OCI-LY3 (cell line): ENCODE measurements at regions not wholly inside any gene's neighbourhood (a gene's known extent, or its start where the extent isn't known, plus 50 kb on each side); places are given as distances from the start of the nearest gene placed in this dataset.

Experiments
- H2AFZ ChIP-seq: fragments of 200-600, 300-600 bp; shearing (Covaris generic); 2 replicates; pipeline ENCODE4 v1.6.0; 2014; ENCODE audit warnings: antibody characterized with exemption, low read depth, low read length
- H3K27ac ChIP-seq: fragments of 200-600, 300-600 bp; sonication (generic); 2 replicates; pipeline ENCODE4 v1.5.1; 2014; ENCODE audit warnings: mild to moderate bottlenecking, low read length, moderate library complexity, mixed read lengths
- H3K27me3 ChIP-seq: fragments of 200-600, 300-600 bp; sonication (generic); 2 replicates; pipeline ENCODE4 v1.6.1; 2014; ENCODE audit warnings: low read depth, low read length, mixed read lengths
- H3K36me3 ChIP-seq: fragments of 200-600, 300-600 bp; sonication (generic); replicated peaks from 2 replicates; pipeline ENCODE3; 2014; ENCODE audit warnings: low read depth, low read length, mixed read lengths
- H3K4me1 ChIP-seq: fragments of 300-600, 200-600 bp; sonication (generic); 2 replicates; pipeline ENCODE4 v1.6.1; 2014; ENCODE audit warnings: low read length, mixed read lengths
- H3K4me2 ChIP-seq: fragments of 200-600, 300-600 bp; sonication (generic); 2 replicates; pipeline ENCODE4 v1.6.1; 2014; ENCODE audit warnings: low read length, mixed read lengths
- H3K4me3 ChIP-seq: fragments of 300-600, 200-600 bp; sonication (generic); 2 replicates; pipeline ENCODE4 v1.5.1; 2014; ENCODE audit warnings: antibody characterized with exemption, mild to moderate bottlenecking, low read length, moderate library complexity
- H3K79me2 ChIP-seq: fragments of 300-600, 200-600 bp; shearing (Covaris generic); 2 replicates; pipeline ENCODE4 v1.6.1; 2014; ENCODE audit warnings: mild to moderate bottlenecking, low read length, mixed read lengths
- H3K9ac ChIP-seq: fragments of 300-600, 200-600 bp; shearing (Covaris generic); 2 replicates; pipeline ENCODE4 v1.6.0; 2014; ENCODE audit warnings: mild to moderate bottlenecking, low read length, moderate library complexity
- H3K9me3 ChIP-seq: fragments of 200-600, 300-600 bp; shearing (Covaris generic); 2 replicates; pipeline ENCODE4 v1.6.1; 2014; ENCODE audit warnings: low read length, mixed read lengths; ENCODE audit not compliant: insufficient read depth
- H4K20me1 ChIP-seq: fragments of 200-600, 300-600 bp; sonication (generic); 2 replicates; pipeline ENCODE4 v1.6.1; 2016; ENCODE audit warnings: low read length, mixed read lengths; ENCODE audit not compliant: insufficient read depth
- CTCF ChIP-seq: fragments of 200-600, 300-600 bp; sonication (generic); IDR thresholded peaks from 2 replicates; pipeline ENCODE4 v1.5.1; 2014; ENCODE audit warnings: antibody characterized with exemption, low read length, low read depth
- EZH2phosphoT487 ChIP-seq: fragments of 200-600 bp; shearing (Covaris generic); IDR thresholded peaks from 2 replicates; pipeline ENCODE4 v1.6.1; 2018; ENCODE audit warnings: antibody characterized with exemption, mixed run types, low read depth

DNA sequence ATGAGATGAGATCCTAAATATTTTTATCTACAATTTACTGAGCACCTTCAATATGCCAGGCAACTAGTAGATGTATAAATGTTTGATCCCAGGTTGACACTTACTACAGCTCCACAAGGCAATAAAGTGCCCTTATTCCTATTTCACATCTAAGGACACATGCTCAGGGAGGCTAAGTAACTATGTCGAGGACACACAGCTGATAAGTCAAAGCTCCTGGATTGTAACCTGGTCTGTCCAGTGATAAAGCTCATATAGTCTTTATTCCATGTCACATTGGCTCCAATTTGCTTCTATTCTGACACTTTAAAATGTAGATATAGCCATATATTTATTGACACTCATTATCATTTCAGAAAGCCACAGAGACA is 93.8 kb upstream of the BMAL1 start:
- H2AFZ ChIP-seq, result no peak overlapping the region
- TF ChIP-seq EZH2phosphoT487, result no peak
- TF ChIP-seq CTCF, result no peak
- no peak overlapping the region for H3K27ac ChIP-seq
- no peak overlapping the region for H3K4me2 ChIP-seq
- no peak overlapping the region for H3K9ac ChIP-seq
- H3K9me3 ChIP-seq, result peaks cover 7% of the 10 kb centered on the region
- H3K79me2 ChIP-seq, result no peaks in the 10 kb centered on the region
- peaks cover 29% of the 10 kb centered on the region for H3K4me1 ChIP-seq
- no peaks in the 10 kb centered on the region for H4K20me1 ChIP-seq
- no peak overlapping the region for H3K4me3 ChIP-seq
- no peaks in the 10 kb centered on the region for H3K27me3 ChIP-seq
- peaks cover 3% of the 10 kb centered on the region for H3K36me3 ChIP-seq

GRCh38 chr11:13184295-13184794 is 93.2 kb upstream of the BMAL1 start:
- Histone ChIP-seq H3K27me3 (no peaks in the 10 kb centered on the region), H3K4me2 (no peak overlapping the region), H3K36me3 (peaks cover 3% of the 10 kb centered on the region), H4K20me1 (no peaks in the 10 kb centered on the region), H3K4me1 (peaks cover 30% of the 10 kb centered on the region), H3K9ac (no peak overlapping the region), H3K79me2 (no peaks in the 10 kb centered on the region), H3K27ac (no peak overlapping the region), H3K9me3 (peaks cover 7% of the 10 kb centered on the region), H2AFZ (no peak overlapping the region), H3K4me3 (no peak overlapping the region)
- TF ChIP-seq EZH2phosphoT487, result no peak
- no peak for TF ChIP-seq CTCF

- no peak overlapping the region for H2AFZ ChIP-seq
- no peak for TF ChIP-seq EZH2phosphoT487
- TF ChIP-seq CTCF, result no peak
Measured at GRCh38 chr11:13188179-13188578, 89.4 kb upstream of the BMAL1 start.

DNA sequence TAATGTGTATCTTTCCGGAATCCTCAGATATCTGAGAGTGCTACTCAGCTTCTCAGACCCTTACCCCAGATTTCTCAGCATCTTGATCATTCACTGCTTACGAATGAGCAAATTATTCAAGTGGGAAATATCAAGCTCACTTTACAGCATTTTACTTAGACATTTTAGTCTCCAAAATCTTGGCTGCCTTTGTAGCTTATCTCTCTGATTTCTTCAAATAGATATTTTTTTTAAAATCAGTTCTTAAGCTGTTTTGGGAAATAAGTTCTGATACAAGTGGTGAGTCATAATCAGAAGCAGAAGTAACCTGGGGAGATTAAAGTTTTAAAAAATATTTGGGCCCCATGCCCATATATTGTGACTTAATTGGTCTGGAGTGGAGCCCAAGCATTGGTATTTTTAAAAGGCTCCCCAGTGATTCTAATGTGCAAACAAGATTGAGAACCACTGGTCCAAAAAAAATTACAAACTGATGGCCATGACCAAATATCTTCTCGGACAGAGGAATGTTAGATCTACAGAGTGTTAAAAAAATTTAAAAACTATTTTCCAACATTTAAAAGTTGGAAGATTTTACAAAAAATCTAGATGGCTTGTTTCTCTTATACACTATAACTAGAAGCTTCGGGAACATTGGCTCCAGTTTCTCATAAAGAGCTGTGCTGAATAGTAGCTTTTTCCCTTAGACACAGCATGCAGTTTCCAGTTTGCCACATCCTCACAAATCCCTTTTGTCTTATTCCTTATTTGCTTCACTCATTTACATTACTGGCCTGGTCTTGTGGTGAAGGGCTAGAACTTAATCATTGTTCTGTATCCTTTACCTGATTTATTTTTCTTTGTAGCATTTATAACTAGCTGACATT is 87.8 kb upstream of the BMAL1 start:
- no peak for TF ChIP-seq CTCF
- TF ChIP-seq EZH2phosphoT487, result no peak
- H3K9ac ChIP-seq, result no peak overlapping the region
- H3K4me1 ChIP-seq, result peaks cover 11% of the 10 kb centered on the region
- H3K4me3 ChIP-seq, result no peak overlapping the region
- no peak overlapping the region; the same call in 1 of the 2 replicates for H3K4me2 ChIP-seq
- no peaks in the 10 kb centered on the region for H3K79me2 ChIP-seq
- H2AFZ ChIP-seq, result no peak overlapping the region
- peaks cover 3% of the 10 kb centered on the region for H3K36me3 ChIP-seq
- no peak overlapping the region for H3K27ac ChIP-seq
- H3K9me3 ChIP-seq, result peaks cover 7% of the 10 kb centered on the region
- no peaks in the 10 kb centered on the region for H3K27me3 ChIP-seq
- no peaks in the 10 kb centered on the region for H4K20me1 ChIP-seq

More at GRCh38 chr11:13188179-13188578, 89.4 kb upstream of the BMAL1 start:
- Histone ChIP-seq H3K36me3 (peaks cover 3% of the 10 kb centered on the region), H3K4me1 (peaks cover 20% of the 10 kb centered on the region), H3K9me3 (peaks cover 7% of the 10 kb centered on the region), H3K9ac (no peak overlapping the region), H3K27me3 (no peaks in the 10 kb centered on the region), H4K20me1 (no peaks in the 10 kb centered on the region), H3K4me2 (no peak overlapping the region), H3K27ac (no peak overlapping the region), H3K4me3 (no peak overlapping the region), H3K79me2 (no peaks in the 10 kb centered on the region)
